ENCODE measurements at regions not wholly inside any gene's neighbourhood (a gene's known extent, or its start where the extent isn't known, plus 50 kb on each side); places are given as distances from the start of the nearest gene placed in this dataset.

GRCh38 chr10:61337741-61338140 is 115.4 kb downstream of the TMEM26 start:
- Mint-ChIP-seq H3K9me3 (ENCODE audit: unreplicated experiment) (peaks cover 7% of the 10 kb centered on the region), H3K36me3 (ENCODE audit: unreplicated experiment) (no peaks in the 10 kb centered on the region), H3K27ac (ENCODE audit: unreplicated experiment) (no peak overlapping the region), H3K4me3 (ENCODE audit: unreplicated experiment) (no peak overlapping the region), H3K27me3 (ENCODE audit: unreplicated experiment) (no peaks in the 10 kb centered on the region), H3K4me1 (ENCODE audit: unreplicated experiment) (peaks cover 6% of the 10 kb centered on the region)
- DNase-seq (ENCODE audit: extremely low spot score, unreplicated experiment): no peak
- no peak for TF ChIP-seq CTCF (IDR thresholded peaks at IDR 0.05)

GRCh38 chr10:61336831-61337230 is 116.3 kb downstream of the TMEM26 start:
- no peak overlapping the region for H3K4me3 Mint-ChIP-seq (ENCODE audit: unreplicated experiment)
- no peak overlapping the region for H3K27ac Mint-ChIP-seq (ENCODE audit: unreplicated experiment)
- peaks cover 13% of the 10 kb centered on the region for H3K4me1 Mint-ChIP-seq (ENCODE audit: unreplicated experiment)
- DNase-seq (ENCODE audit: extremely low spot score, unreplicated experiment): no peak
- no peaks in the 10 kb centered on the region for H3K27me3 Mint-ChIP-seq (ENCODE audit: unreplicated experiment)
- H3K36me3 Mint-ChIP-seq (ENCODE audit: unreplicated experiment): no peaks in the 10 kb centered on the region
- peaks cover 3% of the 10 kb centered on the region for H3K9me3 Mint-ChIP-seq (ENCODE audit: unreplicated experiment)
- no peak for TF ChIP-seq CTCF (IDR thresholded peaks at IDR 0.05)

- Mint-ChIP-seq H3K4me3 (ENCODE audit: unreplicated experiment) (no peak overlapping the region), H3K27me3 (ENCODE audit: unreplicated experiment) (no peaks in the 10 kb centered on the region), H3K36me3 (ENCODE audit: unreplicated experiment) (no peaks in the 10 kb centered on the region), H3K27ac (ENCODE audit: unreplicated experiment) (no peak overlapping the region), H3K9me3 (ENCODE audit: unreplicated experiment) (peaks cover 3% of the 10 kb centered on the region), H3K4me1 (ENCODE audit: unreplicated experiment) (peaks cover 13% of the 10 kb centered on the region)
- no peak for TF ChIP-seq CTCF (IDR thresholded peaks at IDR 0.05)
- no peak for DNase-seq (ENCODE audit: extremely low spot score, unreplicated experiment)
Measured at GRCh38 chr10:61335359-61335758, 117.8 kb downstream of the TMEM26 start.

DNA sequence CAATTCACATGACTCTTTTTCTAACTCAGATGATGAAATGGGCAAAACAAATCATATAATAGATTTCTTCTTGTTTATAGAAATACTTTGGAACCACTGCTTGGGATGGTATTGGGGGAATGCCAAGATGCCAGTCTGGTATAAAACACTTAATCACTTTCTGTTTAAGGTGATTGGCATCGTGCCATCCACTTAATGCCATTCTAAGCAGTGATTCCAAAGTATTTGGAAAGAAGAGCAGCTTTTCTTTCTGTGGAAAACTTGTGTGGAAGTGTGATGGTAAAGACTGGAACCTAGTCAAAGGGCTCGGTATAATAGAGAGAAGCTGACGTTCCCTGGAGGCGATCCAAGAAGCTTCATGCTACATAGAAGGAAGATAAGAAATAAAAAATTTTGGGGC is 120.6 kb downstream of the TMEM26 start:
- H3K27ac Mint-ChIP-seq (ENCODE audit: unreplicated experiment): peak overlapping the region; percentile 25
- TF ChIP-seq CTCF (IDR thresholded peaks at IDR 0.05): no peak
- no peak for DNase-seq (ENCODE audit: extremely low spot score, unreplicated experiment)
- peaks cover 12% of the 10 kb centered on the region for H3K9me3 Mint-ChIP-seq (ENCODE audit: unreplicated experiment)
- no peak overlapping the region for H3K4me3 Mint-ChIP-seq (ENCODE audit: unreplicated experiment)
- peaks cover 4% of the 10 kb centered on the region for H3K27me3 Mint-ChIP-seq (ENCODE audit: unreplicated experiment)
- H3K4me1 Mint-ChIP-seq (ENCODE audit: unreplicated experiment): peaks cover 6% of the 10 kb centered on the region
- H3K36me3 Mint-ChIP-seq (ENCODE audit: unreplicated experiment): peaks cover 2% of the 10 kb centered on the region

- Mint-ChIP-seq H3K36me3 (ENCODE audit: unreplicated experiment) (peaks cover 2% of the 10 kb centered on the region), H3K4me3 (ENCODE audit: unreplicated experiment) (no peak overlapping the region), H3K9me3 (ENCODE audit: unreplicated experiment) (peaks cover 15% of the 10 kb centered on the region), H3K27me3 (ENCODE audit: unreplicated experiment) (peaks cover 18% of the 10 kb centered on the region), H3K27ac (ENCODE audit: unreplicated experiment) (no peak overlapping the region), H3K4me1 (ENCODE audit: unreplicated experiment) (peaks cover 6% of the 10 kb centered on the region)
- TF ChIP-seq CTCF (IDR thresholded peaks at IDR 0.05): no peak
- no peak for DNase-seq (ENCODE audit: extremely low spot score, unreplicated experiment)
Measured at GRCh38 chr10:61330669-61331068, 122.5 kb downstream of the TMEM26 start.

Data from osteocyte (in vitro differentiated cells).